ENCODE measurements at regions not wholly inside any gene's neighbourhood (a gene's known extent, or its start where the extent isn't known, plus 50 kb on each side); places are given as distances from the start of the nearest gene placed in this dataset.
"Not testable (repeated sequence)": the region's sequence is repeated elsewhere in the genome, so short reads cannot be mapped to it uniquely, and the experiment has no call there.

GRCh38 chr3:69484507-69485393 lies 98.9 kb upstream of the FRMD4B start:
- FAIRE-seq, result no peak

GRCh38 chr3:69483449-69483848 lies 97.6 kb upstream of the FRMD4B start:
- FAIRE-seq, result no peak

- FAIRE-seq, result not testable (repeated sequence)
Measured at GRCh38 chr3:69480986-69481385, 95.1 kb upstream of the FRMD4B start.

GRCh38 chr3:69474186-69474585 lies 88.3 kb upstream of the FRMD4B start:
- no peak for FAIRE-seq

DNA sequence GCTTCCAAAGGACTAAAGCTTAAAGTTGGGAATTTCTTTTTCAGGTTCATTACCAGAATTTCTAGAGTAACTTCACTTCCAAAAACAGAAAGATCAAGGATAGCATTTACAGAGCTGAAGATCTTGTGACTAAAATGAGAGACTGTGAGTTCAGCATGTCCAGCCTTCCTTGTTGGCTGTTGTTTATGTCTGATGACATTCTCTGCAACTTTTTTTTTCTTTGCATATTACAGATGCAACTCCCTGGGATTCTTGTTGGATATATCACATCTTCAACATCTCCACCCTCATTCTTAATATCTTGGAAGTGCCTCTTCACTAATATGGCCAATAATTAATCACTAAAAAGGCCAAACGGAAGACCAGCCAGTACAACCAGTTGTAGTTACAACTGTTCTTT lies 86.2 kb upstream of the FRMD4B start:
- no peak for FAIRE-seq

GRCh38 chr3:69463531-69463930 lies 77.6 kb upstream of the FRMD4B start:
- FAIRE-seq, result no peak

DNA sequence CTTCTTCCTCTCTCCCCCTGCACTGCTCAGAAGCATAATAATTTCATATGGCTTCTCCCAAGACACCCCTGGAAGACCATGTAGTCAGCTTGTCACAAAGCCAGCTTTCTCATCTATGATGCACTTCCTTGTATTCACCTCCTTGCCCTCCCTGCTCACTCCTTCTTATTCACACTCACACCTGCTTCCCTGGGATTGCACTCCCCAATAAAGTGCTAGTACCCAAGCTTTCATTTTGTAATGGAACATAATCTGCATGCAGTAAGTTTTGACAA lies 76.9 kb upstream of the FRMD4B start:
- FAIRE-seq, result no peak

GRCh38 chr3:69462022-69462825 lies 76.3 kb upstream of the FRMD4B start:
- no peak for FAIRE-seq

DNA sequence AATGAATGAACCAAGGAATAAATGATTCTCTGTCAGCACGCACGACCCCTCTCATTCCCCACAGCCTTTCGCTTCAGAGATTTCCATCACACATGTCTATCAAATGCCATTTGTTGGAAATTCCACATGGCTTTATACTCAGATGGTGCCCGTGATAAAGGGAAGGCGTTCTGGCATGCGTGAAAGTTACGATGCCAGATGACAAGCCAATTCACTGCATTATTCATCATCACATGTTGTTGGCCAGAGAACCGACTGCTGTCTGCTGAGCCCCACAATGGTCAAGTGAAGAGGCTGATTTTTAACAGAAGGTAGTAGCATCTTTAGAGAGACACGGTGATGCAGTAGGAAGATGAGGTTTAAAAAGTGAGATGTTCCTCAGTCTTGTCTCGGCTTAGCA lies 74.1 kb upstream of the FRMD4B start:
- no peak for FAIRE-seq

- FAIRE-seq, result no peak
Measured at GRCh38 chr3:69458803-69459365, 73.0 kb upstream of the FRMD4B start.

DNA sequence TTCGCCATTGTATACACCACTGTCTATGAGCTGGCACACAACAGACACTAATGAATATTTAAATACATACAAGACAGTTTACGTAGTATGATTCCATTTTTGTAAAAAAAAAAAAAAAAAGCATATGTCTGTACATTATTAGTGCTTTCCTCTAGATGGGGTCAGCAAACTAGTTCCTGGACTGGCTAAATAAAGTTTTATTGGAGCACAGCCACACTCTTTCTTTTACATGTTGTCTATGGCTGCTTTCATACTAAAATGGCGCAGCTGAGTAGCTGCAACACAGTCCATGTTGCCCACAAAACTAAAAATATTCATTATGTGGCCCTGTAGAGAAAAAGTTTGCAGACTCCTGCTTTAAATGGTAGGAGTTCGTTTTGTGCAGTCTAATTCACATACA lies 70.7 kb upstream of the FRMD4B start:
- FAIRE-seq, result no peak

DNA sequence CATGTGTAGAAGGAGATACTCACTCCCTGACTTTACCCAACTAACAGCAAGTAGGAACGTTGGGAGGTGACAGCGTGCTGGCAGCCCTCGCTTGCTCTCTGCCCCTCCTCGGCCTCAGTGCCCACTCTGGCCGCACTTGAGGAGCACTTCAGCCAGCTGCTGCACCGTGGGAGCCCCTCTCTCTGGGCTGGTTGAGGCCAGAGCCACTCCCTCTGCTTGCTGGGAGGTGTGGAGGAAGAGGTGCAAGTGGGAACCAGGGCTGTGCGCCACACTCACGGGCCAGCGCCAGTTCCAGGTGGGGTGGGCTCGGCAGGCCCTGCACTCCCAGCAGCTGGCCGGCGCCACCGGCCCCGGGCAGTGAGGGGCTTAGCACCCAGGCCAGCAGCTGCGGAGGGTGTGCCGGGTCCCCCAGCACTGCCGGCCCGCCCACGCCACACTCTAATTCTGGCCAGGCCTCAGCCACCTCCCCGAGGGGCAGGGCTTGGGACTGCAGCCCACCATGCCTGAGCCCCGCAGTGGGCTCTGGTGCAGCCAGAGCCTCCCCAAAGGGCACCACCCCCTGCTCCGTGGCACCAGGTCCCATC lies 68.4 kb upstream of the FRMD4B start:
- FAIRE-seq, result no peak

- FAIRE-seq, result no peak
Measured at GRCh38 chr3:69452295-69452694, 66.4 kb upstream of the FRMD4B start.

- FAIRE-seq, result no peak
Measured at GRCh38 chr3:69451594-69451993, 65.7 kb upstream of the FRMD4B start.

- FAIRE-seq, result no peak
Measured at GRCh38 chr3:69448877-69449276, 63.0 kb upstream of the FRMD4B start.

GRCh38 chr3:69446402-69447072 lies 60.6 kb upstream of the FRMD4B start:
- no peak for FAIRE-seq

GRCh38 chr3:69445498-69445897 lies 59.6 kb upstream of the FRMD4B start:
- FAIRE-seq, result no peak

DNA sequence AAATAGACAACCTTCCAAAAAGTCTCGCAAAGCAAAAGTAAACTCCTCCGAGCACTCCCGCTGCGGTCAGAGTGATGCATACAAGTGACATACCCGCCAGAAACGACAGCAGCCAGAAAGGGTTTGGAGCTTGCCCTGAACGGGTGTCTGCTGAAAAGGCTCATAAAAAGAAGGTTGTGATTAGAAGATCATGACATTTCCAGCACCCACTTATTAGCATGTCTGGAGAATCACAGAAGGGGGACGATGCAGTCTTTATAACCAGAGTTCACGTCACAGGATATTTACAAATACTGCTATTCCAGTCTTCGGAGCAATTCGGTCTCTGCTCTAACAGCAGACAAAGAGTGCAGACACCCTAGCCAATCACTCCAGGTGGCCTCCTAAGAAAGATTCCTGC lies 59.1 kb upstream of the FRMD4B start:
- no peak for FAIRE-seq

DNA sequence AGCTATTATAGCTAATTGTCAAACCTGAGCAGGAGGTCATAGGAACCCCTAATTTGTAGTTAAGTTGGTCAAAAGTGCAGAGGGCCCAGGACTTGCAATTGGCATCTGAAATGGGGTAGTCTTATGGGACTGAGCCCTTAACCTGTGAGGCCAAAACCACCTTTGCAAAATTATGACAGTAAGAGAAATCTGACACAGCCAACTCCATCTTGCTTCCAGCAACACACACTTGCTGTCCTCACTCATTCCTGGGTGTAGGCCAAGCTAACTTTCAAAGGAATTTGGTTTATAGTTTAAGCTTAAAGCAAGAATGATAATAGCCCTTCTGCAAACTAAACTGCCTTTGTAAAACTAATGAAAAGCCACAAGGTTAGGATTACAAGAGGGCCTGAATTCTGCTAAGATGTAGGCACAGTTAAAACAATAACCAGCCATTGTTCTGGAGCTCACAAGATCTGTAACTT lies 57.6 kb upstream of the FRMD4B start:
- no peak for FAIRE-seq

DNA sequence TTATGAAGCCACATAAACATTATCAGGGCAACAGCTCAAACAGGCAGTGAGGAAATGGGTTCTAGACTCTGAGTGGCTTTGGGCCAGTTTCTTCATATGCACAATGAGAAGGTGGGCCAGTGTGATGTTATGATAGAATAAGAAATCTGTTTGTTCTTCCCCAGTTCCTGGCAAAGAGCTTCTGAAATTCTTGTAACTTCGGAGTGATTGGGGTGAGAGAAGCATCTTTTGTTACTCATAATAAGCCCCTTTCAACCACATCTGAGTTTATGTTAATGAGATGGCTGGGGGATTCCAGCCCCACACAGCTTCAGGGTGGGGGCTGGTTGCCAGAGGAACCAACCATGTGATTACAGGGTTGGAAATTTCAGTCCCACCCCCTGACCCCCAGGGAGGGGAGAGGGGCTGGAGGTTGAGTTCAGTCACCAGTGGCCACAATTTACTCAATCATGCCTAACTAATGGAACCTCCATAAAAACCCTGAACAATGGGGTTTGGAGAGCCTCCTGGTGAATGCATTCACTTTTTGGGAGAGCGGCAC lies 57.0 kb upstream of the FRMD4B start:
- FAIRE-seq, result no peak

GRCh38 chr3:69441732-69442131 lies 55.8 kb upstream of the FRMD4B start:
- no peak for FAIRE-seq

DNA sequence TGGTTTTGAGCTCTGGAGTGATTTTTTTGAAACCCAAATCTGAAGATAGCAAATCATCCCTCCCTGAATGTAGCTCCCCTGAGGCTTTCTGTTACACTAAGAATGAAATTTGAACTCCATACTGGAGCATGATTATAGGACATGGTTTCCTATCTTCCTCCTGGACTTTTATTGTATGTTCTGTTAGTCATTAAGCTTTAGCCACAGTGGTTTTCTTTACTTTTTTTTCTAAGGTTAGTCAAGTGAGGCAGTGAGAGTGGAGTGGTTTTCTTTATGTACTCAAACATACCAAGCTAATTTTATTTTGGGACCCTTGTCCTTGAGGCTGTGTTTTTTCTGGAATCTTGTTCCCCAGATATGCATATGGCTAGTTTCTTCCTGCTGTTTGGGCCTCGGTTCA lies 55.2 kb upstream of the FRMD4B start:
- FAIRE-seq, result no peak
